ENCODE measurements at regions not wholly inside any gene's neighbourhood (a gene's known extent, or its start where the extent isn't known, plus 50 kb on each side); places are given as distances from the start of the nearest gene placed in this dataset.

GRCh38 chr4:30181918-30182317 is 538.3 kb upstream of the PCDH7 start:
- TF ChIP-seq YY1 (IDR thresholded peaks at IDR 0.05; ENCODE audit: insufficient read depth, insufficient read length): no peak
- no peak for TF ChIP-seq SUZ12 (IDR thresholded peaks at IDR 0.05; ENCODE audit: extremely low read depth, insufficient read depth, insufficient read length)
- no peak for TF ChIP-seq ZNF274 (IDR thresholded peaks at IDR 0.05; ENCODE audit: low read depth, low read length)
